ENCODE measurements at regions not wholly inside any gene's neighbourhood (a gene's known extent, or its start where the extent isn't known, plus 50 kb on each side); places are given as distances from the start of the nearest gene placed in this dataset.

GRCh38 chr4:177517862-177518261 is 75.6 kb upstream of the AGA start:
- Mint-ChIP-seq H3K4me1 (no peaks in the 10 kb centered on the region), H3K27ac (no peak overlapping the region), H3K27me3 (ENCODE audit: low read depth in 3 of 3) (peaks cover 0 to 2% (median 0%) of the 10 kb centered on the region in 3 donors), H3K36me3 (no peaks in the 10 kb centered on the region), H3K4me3 (no peak overlapping the region), H3K9me3 (peaks cover 0 to 14% (median 3%) of the 10 kb centered on the region in 7 donors)
- Histone ChIP-seq H3K9ac (ENCODE audit: insufficient read depth, low read length, poor library complexity, severe bottlenecking) (no peak overlapping the region), H3K9me3 (replicated peaks in 1 of 2; ENCODE audit: control insufficient read depth in 1 of 2, insufficient read depth in 1 of 2, low read length in 2 of 2) (peaks cover 0 to 6% of the 10 kb centered on the region in 2 donors), H3K4me2 (replicated peaks; ENCODE audit: extremely low read depth, low read length, poor library complexity, severe bottlenecking) (no peak overlapping the region), H3K4me3 (replicated peaks in 1 of 3; ENCODE audit: low read depth in 2 of 3, low read length in 3 of 3) (no peak overlapping the region), H4K20me1 (ENCODE audit: insufficient read depth, low read length) (no peaks in the 10 kb centered on the region), H3K27me3 (ENCODE audit: control insufficient read depth in 2 of 2, insufficient read depth in 2 of 2, low read length in 2 of 2) (no peaks in the 10 kb centered on the region), H3K79me2 (ENCODE audit: insufficient read depth, low read length) (no peaks in the 10 kb centered on the region), H3K36me3 (replicated peaks in 1 of 2; ENCODE audit: control insufficient read depth in 1 of 2, insufficient read depth in 2 of 2, low read length in 2 of 2) (no peaks in the 10 kb centered on the region), H3K4me1 (ENCODE audit: control insufficient read depth in 1 of 2, insufficient read depth in 2 of 2, low read length in 2 of 2) (no peaks in the 10 kb centered on the region), H3K27ac (ENCODE audit: low read depth in 1 of 2, low read length in 2 of 2) (no peak overlapping the region), H2AFZ (ENCODE audit: insufficient read depth, low read depth, low read length, poor library complexity, severe bottlenecking) (no peak overlapping the region)
- intact Hi-C loops (cut with micrococcal nuclease): no loop called here
- DNase-seq: no peak
- WGBS (ENCODE audit: insufficient coverage): no CpG with 5 or more reads among the region's 2 CpGs
- no peak for TF ChIP-seq CTCF (IDR thresholded peaks at IDR 0.05)

GRCh38 chr4:177519481-177520260 is 77.4 kb upstream of the AGA start:
- H3K9ac ChIP-seq (ENCODE audit: insufficient read depth, low read length, poor library complexity, severe bottlenecking): no peak overlapping the region
- no peaks in the 10 kb centered on the region for H3K79me2 ChIP-seq (ENCODE audit: insufficient read depth, low read length)
- peaks cover 0 to 6% of the 10 kb centered on the region in 2 donors for H3K9me3 ChIP-seq (replicated peaks in 1 of 2; ENCODE audit: control insufficient read depth in 1 of 2, insufficient read depth in 1 of 2, low read length in 2 of 2)
- no peaks in the 10 kb centered on the region for H3K36me3 ChIP-seq (replicated peaks in 1 of 2; ENCODE audit: control insufficient read depth in 1 of 2, insufficient read depth in 2 of 2, low read length in 2 of 2)
- no peaks in the 10 kb centered on the region for H3K4me1 ChIP-seq (ENCODE audit: control insufficient read depth in 1 of 2, insufficient read depth in 2 of 2, low read length in 2 of 2)
- Mint-ChIP-seq H3K27me3 (ENCODE audit: low read depth in 3 of 3) (no peaks in the 10 kb centered on the region), H3K27ac (no peak overlapping the region), H3K36me3 (no peaks in the 10 kb centered on the region), H3K4me3 (no peak overlapping the region), H3K4me1 (no peaks in the 10 kb centered on the region), H3K9me3 (peaks cover 0 to 19% (median 7%) of the 10 kb centered on the region in 7 donors)
- no peaks in the 10 kb centered on the region for H3K27me3 ChIP-seq (ENCODE audit: control insufficient read depth in 2 of 2, insufficient read depth in 2 of 2, low read length in 2 of 2)
- no peak for TF ChIP-seq CTCF (IDR thresholded peaks at IDR 0.05)
- H3K4me3 ChIP-seq (replicated peaks in 1 of 3; ENCODE audit: low read depth in 2 of 3, low read length in 3 of 3): no peak overlapping the region
- no peak overlapping the region for H3K4me2 ChIP-seq (replicated peaks; ENCODE audit: extremely low read depth, low read length, poor library complexity, severe bottlenecking)
- H2AFZ ChIP-seq (ENCODE audit: insufficient read depth, low read depth, low read length, poor library complexity, severe bottlenecking): no peak overlapping the region
- 96% methylated on average over 6 of the region's 7 CpGs for WGBS (ENCODE audit: insufficient coverage)
- no peaks in the 10 kb centered on the region for H4K20me1 ChIP-seq (ENCODE audit: insufficient read depth, low read length)
- intact Hi-C loops (cut with micrococcal nuclease): no loop called here
- DNase-seq: no peak
- H3K27ac ChIP-seq (ENCODE audit: low read depth in 1 of 2, low read length in 2 of 2): no peak overlapping the region

All from CD14-positive monocyte (primary cell).